ENCODE measurements at regions not wholly inside any gene's neighbourhood (a gene's known extent, or its start where the extent isn't known, plus 50 kb on each side); places are given as distances from the start of the nearest gene placed in this dataset.

GRCh38 chr7:13639396-13639795 lies 350.1 kb downstream of the ETV1 start:
- no peaks in the 10 kb centered on the region for H3F3A ChIP-seq (ENCODE audit: insufficient read depth)
- no peak for TF ChIP-seq EZH2phosphoT487 (IDR thresholded peaks at IDR 0.05; ENCODE audit: insufficient read depth, low read depth)
- TF ChIP-seq EZH2 (IDR thresholded peaks at IDR 0.05; ENCODE audit: insufficient read depth, poor library complexity, severe bottlenecking): no peak
- no peak for DNase-seq
- H4K20me1 ChIP-seq (ENCODE audit: insufficient read depth): no peaks in the 10 kb centered on the region
- H3K27ac ChIP-seq: no peak overlapping the region
- in situ Hi-C loops (cut with MboI): no loop called here
- H3K4me2 ChIP-seq (ENCODE audit: unreplicated experiment): no peak overlapping the region
- no peaks in the 10 kb centered on the region for H3K36me3 ChIP-seq (ENCODE audit: low read depth)
- no peaks in the 10 kb centered on the region for H3K9me3 ChIP-seq (ENCODE audit: low read depth)
- H3K27me3 ChIP-seq (replicated peaks; ENCODE audit: insufficient read depth): no peaks in the 10 kb centered on the region
- no peak overlapping the region for H3K9ac ChIP-seq
- no peak overlapping the region for H2AFZ ChIP-seq
- 27 to 33% methylated on average over 4 of the region's 4 CpGs for WGBS, 2 experiments (ENCODE audit: low coverage in 1 of 2, low lambda C conversion rate in 2 of 2, missing lambda C conversion rate in 2 of 2)
- H3K9me2 ChIP-seq (ENCODE audit: insufficient read depth): peaks cover 2% of the 10 kb centered on the region; the same call in 1 of the 2 replicates
- no peaks in the 10 kb centered on the region for H3K79me2 ChIP-seq (ENCODE audit: insufficient read depth)
- peaks cover 3% of the 10 kb centered on the region; the same call in 1 of the 2 replicates for H3K4me1 ChIP-seq (ENCODE audit: insufficient read depth)
- no peak overlapping the region for H3K4me3 ChIP-seq

GRCh38 chr7:13641714-13642113 lies 347.8 kb downstream of the ETV1 start:
- Histone ChIP-seq H3K4me3 (no peak overlapping the region), H3K27ac (no peak overlapping the region), H3K9me2 (ENCODE audit: insufficient read depth) (no peaks in the 10 kb centered on the region), H3K9ac (no peak overlapping the region), H2AFZ (peak overlapping the region; percentile 11; the same call in 1 of the 2 replicates), H3K4me2 (ENCODE audit: unreplicated experiment) (no peak overlapping the region), H3K9me3 (ENCODE audit: low read depth) (no peaks in the 10 kb centered on the region), H3K36me3 (ENCODE audit: low read depth) (no peaks in the 10 kb centered on the region), H4K20me1 (ENCODE audit: insufficient read depth) (no peaks in the 10 kb centered on the region), H3K79me2 (ENCODE audit: insufficient read depth) (no peaks in the 10 kb centered on the region), H3K4me1 (ENCODE audit: insufficient read depth) (peaks cover 3% of the 10 kb centered on the region; the same call in 1 of the 2 replicates), H3K27me3 (replicated peaks; ENCODE audit: insufficient read depth) (no peaks in the 10 kb centered on the region), H3F3A (ENCODE audit: insufficient read depth) (no peaks in the 10 kb centered on the region)
- peak; percentile 62 for DNase-seq
- 3 to 15% methylated on average over 1 of the region's 1 CpG for WGBS, 2 experiments (ENCODE audit: low coverage in 1 of 2, low lambda C conversion rate in 2 of 2, missing lambda C conversion rate in 2 of 2)
- TF ChIP-seq EZH2 (IDR thresholded peaks at IDR 0.05; ENCODE audit: insufficient read depth, poor library complexity, severe bottlenecking) (no peak), EZH2phosphoT487 (IDR thresholded peaks at IDR 0.05; ENCODE audit: insufficient read depth, low read depth) (no peak)
- in situ Hi-C loops (cut with MboI): no loop called here

GRCh38 chr7:13651167-13651566 lies 338.3 kb downstream of the ETV1 start:
- Histone ChIP-seq H3K79me2 (ENCODE audit: insufficient read depth) (no peaks in the 10 kb centered on the region), H3K9ac (no peak overlapping the region), H2AFZ (no peak overlapping the region), H4K20me1 (ENCODE audit: insufficient read depth) (no peaks in the 10 kb centered on the region), H3K4me2 (ENCODE audit: unreplicated experiment) (no peak overlapping the region), H3K9me3 (ENCODE audit: low read depth) (no peaks in the 10 kb centered on the region), H3K27me3 (replicated peaks; ENCODE audit: insufficient read depth) (no peaks in the 10 kb centered on the region), H3F3A (ENCODE audit: insufficient read depth) (no peaks in the 10 kb centered on the region), H3K4me3 (no peak overlapping the region), H3K4me1 (ENCODE audit: insufficient read depth) (no peaks in the 10 kb centered on the region), H3K9me2 (ENCODE audit: insufficient read depth) (no peaks in the 10 kb centered on the region), H3K27ac (no peak overlapping the region), H3K36me3 (ENCODE audit: low read depth) (no peaks in the 10 kb centered on the region)
- in situ Hi-C loops (cut with MboI): no loop called here
- TF ChIP-seq EZH2phosphoT487 (IDR thresholded peaks at IDR 0.05; ENCODE audit: insufficient read depth, low read depth) (no peak), EZH2 (IDR thresholded peaks at IDR 0.05; ENCODE audit: insufficient read depth, poor library complexity, severe bottlenecking) (no peak)
- DNase-seq: no peak
- WGBS, 2 experiments (ENCODE audit: low coverage in 1 of 2, low lambda C conversion rate in 2 of 2, missing lambda C conversion rate in 2 of 2): 86 to 93% methylated on average over 1 of the region's 1 CpG

GRCh38 chr7:13656330-13656729 lies 333.1 kb downstream of the ETV1 start:
- no peak for DNase-seq
- no peak for TF ChIP-seq EZH2 (IDR thresholded peaks at IDR 0.05; ENCODE audit: insufficient read depth, poor library complexity, severe bottlenecking)
- no peak for TF ChIP-seq EZH2phosphoT487 (IDR thresholded peaks at IDR 0.05; ENCODE audit: insufficient read depth, low read depth)
- no peak overlapping the region for H3K9ac ChIP-seq
- H2AFZ ChIP-seq: 0 out of 2 replicates have a peak overlapping the region, but pooled peaks have one; percentile 5
- no peaks in the 10 kb centered on the region for H4K20me1 ChIP-seq (ENCODE audit: insufficient read depth)
- no peaks in the 10 kb centered on the region for H3K4me1 ChIP-seq (ENCODE audit: insufficient read depth)
- no peak overlapping the region for H3K4me3 ChIP-seq
- no peak overlapping the region for H3K4me2 ChIP-seq (ENCODE audit: unreplicated experiment)
- H3F3A ChIP-seq (ENCODE audit: insufficient read depth): no peaks in the 10 kb centered on the region
- no peak overlapping the region for H3K27ac ChIP-seq
- WGBS, 2 experiments (ENCODE audit: low coverage in 1 of 2, low lambda C conversion rate in 2 of 2, missing lambda C conversion rate in 2 of 2): 40 to 41% methylated on average over 1 of the region's 1 CpG
- H3K9me3 ChIP-seq (ENCODE audit: low read depth): no peaks in the 10 kb centered on the region
- no peaks in the 10 kb centered on the region for H3K27me3 ChIP-seq (replicated peaks; ENCODE audit: insufficient read depth)
- no peaks in the 10 kb centered on the region for H3K36me3 ChIP-seq (ENCODE audit: low read depth)
- no peaks in the 10 kb centered on the region for H3K9me2 ChIP-seq (ENCODE audit: insufficient read depth)
- in situ Hi-C loops (cut with MboI): no loop called here
- no peaks in the 10 kb centered on the region for H3K79me2 ChIP-seq (ENCODE audit: insufficient read depth)

GRCh38 chr7:13673290-13673689 lies 316.2 kb downstream of the ETV1 start:
- Histone ChIP-seq H3K27me3 (replicated peaks; ENCODE audit: insufficient read depth) (no peaks in the 10 kb centered on the region), H3K9me2 (ENCODE audit: insufficient read depth) (no peaks in the 10 kb centered on the region), H4K20me1 (ENCODE audit: insufficient read depth) (no peaks in the 10 kb centered on the region), H2AFZ (no peak overlapping the region), H3K27ac (no peak overlapping the region), H3K36me3 (ENCODE audit: low read depth) (no peaks in the 10 kb centered on the region), H3K79me2 (ENCODE audit: insufficient read depth) (no peaks in the 10 kb centered on the region), H3K9ac (no peak overlapping the region), H3K4me2 (ENCODE audit: unreplicated experiment) (no peak overlapping the region), H3K9me3 (ENCODE audit: low read depth) (no peaks in the 10 kb centered on the region), H3K4me1 (ENCODE audit: insufficient read depth) (no peaks in the 10 kb centered on the region), H3F3A (ENCODE audit: insufficient read depth) (no peaks in the 10 kb centered on the region), H3K4me3 (no peak overlapping the region)
- no peak for DNase-seq
- 46 to 48% methylated on average over 6 of the region's 6 CpGs for WGBS, 2 experiments (ENCODE audit: low coverage in 1 of 2, low lambda C conversion rate in 2 of 2, missing lambda C conversion rate in 2 of 2)
- TF ChIP-seq EZH2 (IDR thresholded peaks at IDR 0.05; ENCODE audit: insufficient read depth, poor library complexity, severe bottlenecking): no peak
- TF ChIP-seq EZH2phosphoT487 (IDR thresholded peaks at IDR 0.05; ENCODE audit: insufficient read depth, low read depth): no peak
- in situ Hi-C loops (cut with MboI): no loop called here

All from GM23248 (cell line).